HG03575 (cell line): ENCODE measurements at regions not wholly inside any gene's neighbourhood (a gene's known extent, or its start where the extent isn't known, plus 50 kb on each side); places are given as distances from the start of the nearest gene placed in this dataset.

ENCODE experiments used
- ATAC-seq: cut with Tn5 transposase; IDR thresholded peaks from one replicate; pipeline ENCODE4 v1.9.1; 2021; ENCODE audit not compliant: unreplicated experiment, insufficient number of reproducible peaks, low FRiP score; ENCODE audit errors: extremely low read depth

- no peak for ATAC-seq
Observed at GRCh38 chr7:10225275-10225674, 748.4 kb upstream of the PHF14 start.

GRCh38 chr7:10237306-10237705 is 736.4 kb upstream of the PHF14 start:
- ATAC-seq, result no peak

GRCh38 chr7:10238641-10239040 is 735.0 kb upstream of the PHF14 start:
- no peak for ATAC-seq

GRCh38 chr7:10239695-10240345 is 733.9 kb upstream of the PHF14 start:
- no peak for ATAC-seq

- no peak for ATAC-seq
Observed at GRCh38 chr7:10245406-10245805, 728.3 kb upstream of the PHF14 start.

- ATAC-seq, result no peak
Observed at GRCh38 chr7:10257438-10257837, 716.2 kb upstream of the PHF14 start.

- ATAC-seq, result no peak
Observed at GRCh38 chr7:10266976-10267375, 706.7 kb upstream of the PHF14 start.

GRCh38 chr7:10268034-10268433 is 705.6 kb upstream of the PHF14 start:
- no peak for ATAC-seq

- ATAC-seq, result no peak
Observed at GRCh38 chr7:10282909-10283308, 690.8 kb upstream of the PHF14 start.

GRCh38 chr7:10284001-10284400 is 689.7 kb upstream of the PHF14 start:
- ATAC-seq, result no peak

GRCh38 chr7:10299384-10299783 is 674.3 kb upstream of the PHF14 start:
- ATAC-seq, result no peak

GRCh38 chr7:10300577-10300976 is 673.1 kb upstream of the PHF14 start:
- ATAC-seq, result no peak

GRCh38 chr7:10308276-10308675 is 665.4 kb upstream of the PHF14 start:
- no peak for ATAC-seq

- ATAC-seq, result no peak
Observed at GRCh38 chr7:10312942-10313341, 660.7 kb upstream of the PHF14 start.

GRCh38 chr7:10315881-10316280 is 657.8 kb upstream of the PHF14 start:
- ATAC-seq, result no peak

- ATAC-seq, result no peak
Observed at GRCh38 chr7:10316488-10316887, 657.2 kb upstream of the PHF14 start.

- no peak for ATAC-seq
Observed at GRCh38 chr7:10325395-10325794, 648.3 kb upstream of the PHF14 start.

- no peak for ATAC-seq
Observed at GRCh38 chr7:10343108-10343507, 630.6 kb upstream of the PHF14 start.

GRCh38 chr7:10346032-10346431 is 627.6 kb upstream of the PHF14 start:
- no peak for ATAC-seq

- no peak for ATAC-seq
Observed at GRCh38 chr7:10355816-10356215, 617.9 kb upstream of the PHF14 start.

- ATAC-seq, result no peak
Observed at GRCh38 chr7:10360050-10360449, 613.6 kb upstream of the PHF14 start.
